ENCODE measurements at regions not wholly inside any gene's neighbourhood (a gene's known extent, or its start where the extent isn't known, plus 50 kb on each side); places are given as distances from the start of the nearest gene placed in this dataset.

DNA sequence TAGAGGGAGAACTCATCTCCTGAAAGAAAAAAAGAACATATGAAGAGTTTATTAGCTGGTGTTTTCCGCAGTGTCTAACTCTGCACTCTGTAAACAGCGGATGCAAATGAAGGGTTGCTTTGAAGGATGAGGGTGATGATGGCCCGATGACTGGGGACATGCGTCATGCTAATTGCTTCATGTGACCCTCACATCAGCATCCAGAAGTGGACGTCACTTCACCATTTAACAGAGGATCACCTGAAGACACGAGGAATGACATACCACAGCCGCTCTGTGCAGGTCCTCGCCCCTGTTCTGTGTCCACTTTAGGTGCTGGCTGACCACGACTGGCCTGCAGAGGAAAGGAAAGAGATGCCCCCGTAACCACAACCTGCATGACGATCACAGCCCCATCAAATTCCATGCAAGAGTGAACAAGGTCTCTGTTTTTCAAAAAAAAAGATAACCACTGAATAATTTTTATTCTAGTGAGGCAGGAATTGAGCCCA, 82.9 kb downstream of the KLF6 start:
- intact Hi-C loops (cut with DNase I; ENCODE audit: low total_unique reads) (no loop called here), in situ Hi-C loops (cut with MboI; ENCODE audit: low sequenced_read_pairs in 4 of 4) (no loop called here)
- DNase-seq (no peak), ATAC-seq (no peak)
- H3K4me3 ChIP-seq = no peak overlapping the region
- H3K27ac ChIP-seq = no peak overlapping the region
- TF ChIP-seq, protein P1, sequence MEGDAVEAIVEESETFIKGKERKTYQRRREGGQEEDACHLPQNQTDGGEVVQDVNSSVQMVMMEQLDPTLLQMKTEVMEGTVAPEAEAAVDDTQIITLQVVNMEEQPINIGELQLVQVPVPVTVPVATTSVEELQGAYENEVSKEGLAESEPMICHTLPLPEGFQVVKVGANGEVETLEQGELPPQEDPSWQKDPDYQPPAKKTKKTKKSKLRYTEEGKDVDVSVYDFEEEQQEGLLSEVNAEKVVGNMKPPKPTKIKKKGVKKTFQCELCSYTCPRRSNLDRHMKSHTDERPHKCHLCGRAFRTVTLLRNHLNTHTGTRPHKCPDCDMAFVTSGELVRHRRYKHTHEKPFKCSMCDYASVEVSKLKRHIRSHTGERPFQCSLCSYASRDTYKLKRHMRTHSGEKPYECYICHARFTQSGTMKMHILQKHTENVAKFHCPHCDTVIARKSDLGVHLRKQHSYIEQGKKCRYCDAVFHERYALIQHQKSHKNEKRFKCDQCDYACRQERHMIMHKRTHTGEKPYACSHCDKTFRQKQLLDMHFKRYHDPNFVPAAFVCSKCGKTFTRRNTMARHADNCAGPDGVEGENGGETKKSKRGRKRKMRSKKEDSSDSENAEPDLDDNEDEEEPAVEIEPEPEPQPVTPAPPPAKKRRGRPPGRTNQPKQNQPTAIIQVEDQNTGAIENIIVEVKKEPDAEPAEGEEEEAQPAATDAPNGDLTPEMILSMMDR (IDR thresholded peaks at IDR 0.05 in 4 of 5, conservative IDR thresholded peaks at IDR 0.05 in 1 of 5) = no peak
- no peak for TF ChIP-seq POLR2A (IDR thresholded peaks at IDR 0.05)
- H3K36me3 ChIP-seq = no peaks in the 10 kb centered on the region
- no peaks in the 10 kb centered on the region for H3K27me3 ChIP-seq
- H3K9me3 ChIP-seq = no peaks in the 10 kb centered on the region
- no peaks in the 10 kb centered on the region for H3K4me1 ChIP-seq

DNA sequence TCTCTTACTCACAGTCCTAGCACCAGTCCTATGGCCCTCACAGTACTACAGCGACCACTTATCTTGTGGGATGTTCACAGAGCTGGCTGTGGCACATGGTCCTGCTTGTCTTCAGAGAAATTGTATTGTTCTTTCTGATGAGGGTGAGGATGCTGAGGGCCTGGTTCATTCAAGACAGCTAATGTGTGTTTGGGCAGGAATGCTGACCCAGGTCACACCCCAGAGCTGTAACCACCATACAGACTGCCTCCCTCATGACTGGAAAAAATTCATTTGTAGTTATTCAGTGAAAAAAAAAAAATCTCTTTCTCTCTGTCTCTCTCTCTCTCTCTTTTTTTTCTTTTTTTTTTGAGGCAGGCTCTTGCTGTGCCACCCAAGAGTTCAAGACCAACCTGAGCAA, 83.5 kb downstream of the KLF6 start:
- TF ChIP-seq, protein P1 (IDR thresholded peaks at IDR 0.05 in 4 of 5, conservative IDR thresholded peaks at IDR 0.05 in 1 of 5) = no peak
- TF ChIP-seq POLR2A (IDR thresholded peaks at IDR 0.05) = no peak
- H3K4me3 ChIP-seq = no peak overlapping the region
- H3K36me3 ChIP-seq = no peaks in the 10 kb centered on the region
- no peaks in the 10 kb centered on the region for H3K9me3 ChIP-seq
- intact Hi-C loops (cut with DNase I; ENCODE audit: low total_unique reads) (no loop called here), in situ Hi-C loops (cut with MboI; ENCODE audit: low sequenced_read_pairs in 4 of 4) (no loop called here)
- no peak overlapping the region for H3K27ac ChIP-seq
- ATAC-seq (no peak), DNase-seq (no peak)
- no peaks in the 10 kb centered on the region for H3K27me3 ChIP-seq
- H3K4me1 ChIP-seq = no peaks in the 10 kb centered on the region

DNA sequence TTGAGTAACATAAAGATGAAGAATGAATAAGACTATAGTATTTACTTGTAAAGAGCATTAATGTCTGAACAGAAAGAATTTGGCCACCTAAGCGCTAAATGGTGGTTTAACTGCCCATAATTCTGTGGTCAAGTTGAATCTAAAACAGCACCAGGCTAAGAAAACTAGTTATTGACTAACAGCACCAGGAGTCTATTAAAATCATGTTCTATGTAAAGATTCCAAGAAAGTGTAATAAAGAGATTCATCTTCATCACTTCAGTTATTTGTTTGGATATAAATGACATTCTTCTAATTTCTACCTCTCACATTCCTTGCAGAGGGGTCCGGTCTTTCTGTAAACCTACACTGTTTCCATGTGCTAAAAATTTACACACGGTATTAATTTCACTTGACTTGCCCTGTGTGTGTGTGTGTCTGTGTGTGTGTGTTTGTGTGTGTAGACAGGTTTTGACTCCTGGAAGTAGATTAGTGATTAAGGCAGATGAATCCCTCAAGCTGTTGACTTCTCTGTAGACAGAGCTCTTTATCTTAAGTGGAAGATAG, 84.4 kb downstream of the KLF6 start:
- intact Hi-C loops (cut with DNase I; ENCODE audit: low total_unique reads) (no loop called here), in situ Hi-C loops (cut with MboI; ENCODE audit: low sequenced_read_pairs in 4 of 4) (no loop called here)

DNA sequence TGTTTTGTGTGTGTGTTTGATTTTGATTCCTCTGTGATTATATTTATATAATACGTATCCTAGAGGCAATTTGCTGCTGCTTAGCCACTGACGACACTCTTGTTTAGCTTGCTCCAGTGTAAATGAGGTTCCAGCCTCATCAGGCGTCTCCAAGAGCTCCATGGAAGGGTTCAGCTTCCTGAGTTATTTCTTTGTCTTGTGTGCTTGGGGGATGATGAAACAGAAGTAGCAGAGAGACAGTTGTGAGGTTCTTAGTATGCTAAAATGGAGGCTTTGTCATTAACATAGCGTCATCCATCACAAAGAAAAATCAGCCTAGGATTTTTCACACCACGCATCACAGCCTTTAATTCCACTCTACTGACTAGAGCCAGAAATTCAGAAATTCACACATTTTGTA, 85.1 kb downstream of the KLF6 start:
- Histone ChIP-seq H3K36me3 (no peaks in the 10 kb centered on the region), H3K4me3 (no peak overlapping the region), H3K9me3 (no peaks in the 10 kb centered on the region), H3K4me1 (no peaks in the 10 kb centered on the region), H3K27ac (no peak overlapping the region), H3K27me3 (no peaks in the 10 kb centered on the region)
- ATAC-seq (no peak), DNase-seq (no peak)
- in situ Hi-C loops (cut with MboI; ENCODE audit: low sequenced_read_pairs in 4 of 4) (no loop called here), intact Hi-C loops (cut with DNase I; ENCODE audit: low total_unique reads) (no loop called here)
- TF ChIP-seq, protein P1 (IDR thresholded peaks at IDR 0.05 in 4 of 5, conservative IDR thresholded peaks at IDR 0.05 in 1 of 5) = no peak
- no peak for TF ChIP-seq POLR2A (IDR thresholded peaks at IDR 0.05)

More for the DNA sequence above, 84.4 kb downstream of the KLF6 start:
- no peaks in the 10 kb centered on the region for H3K9me3 ChIP-seq
- no peak for ATAC-seq
- no peak overlapping the region for H3K4me3 ChIP-seq
- H3K36me3 ChIP-seq = no peaks in the 10 kb centered on the region
- no peak for DNase-seq
- H3K27ac ChIP-seq = no peak overlapping the region
- TF ChIP-seq, protein P1 (IDR thresholded peaks at IDR 0.05 in 4 of 5, conservative IDR thresholded peaks at IDR 0.05 in 1 of 5) = no peak
- TF ChIP-seq POLR2A (IDR thresholded peaks at IDR 0.05) = no peak
- H3K4me1 ChIP-seq = no peaks in the 10 kb centered on the region
- H3K27me3 ChIP-seq = no peaks in the 10 kb centered on the region

DNA sequence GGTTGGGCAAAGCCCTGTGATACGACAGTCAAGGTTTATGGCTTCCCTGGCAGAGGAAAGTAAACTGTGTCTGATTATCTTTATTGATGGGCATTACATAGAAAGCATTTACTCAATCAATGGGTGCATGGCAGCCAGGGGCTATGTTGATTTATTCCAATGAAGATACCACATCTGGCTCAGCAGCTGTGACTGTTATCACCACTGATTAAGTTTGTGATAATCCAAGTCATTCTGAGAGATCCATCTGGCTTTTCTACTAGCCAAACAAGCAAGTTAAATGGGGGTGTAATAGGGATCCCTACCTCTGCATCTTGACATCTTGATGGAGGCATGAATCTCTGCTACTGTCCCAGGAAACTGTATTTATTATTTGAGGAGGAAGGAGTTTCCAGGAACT, 86.7 kb downstream of the KLF6 start:
- Histone ChIP-seq H3K4me3 (no peak overlapping the region), H3K36me3 (no peaks in the 10 kb centered on the region), H3K27me3 (no peaks in the 10 kb centered on the region), H3K27ac (no peak overlapping the region), H3K4me1 (no peaks in the 10 kb centered on the region), H3K9me3 (no peaks in the 10 kb centered on the region)
- ATAC-seq (no peak), DNase-seq (no peak)
- in situ Hi-C loops (cut with MboI; ENCODE audit: low sequenced_read_pairs in 4 of 4) (no loop called here), intact Hi-C loops (cut with DNase I; ENCODE audit: low total_unique reads) (no loop called here)
- TF ChIP-seq POLR2A (IDR thresholded peaks at IDR 0.05) = no peak
- TF ChIP-seq, protein P1 (IDR thresholded peaks at IDR 0.05 in 4 of 5, conservative IDR thresholded peaks at IDR 0.05 in 1 of 5) = no peak

Data from gastrocnemius medialis (tissue), 4 donors.